ENCODE measurements at regions not wholly inside any gene's neighbourhood (a gene's known extent, or its start where the extent isn't known, plus 50 kb on each side); places are given as distances from the start of the nearest gene placed in this dataset.

GRCh38 chr16:9159839-9160550 lies 68.6 kb downstream of the HAPSTR1 start (continued):
- no peak for TF ChIP-seq ERG (CRISPR knock-in tag; IDR thresholded peaks at IDR 0.05)
- no peak for TF ChIP-seq ZBTB43 (CRISPR knock-in tag; IDR thresholded peaks at IDR 0.05)
- TF ChIP-seq CBFB (CRISPR knock-in tag; IDR thresholded peaks at IDR 0.05; ENCODE audit: low read depth), result no peak
- TF ChIP-seq TCF7 (CRISPR knock-in tag; IDR thresholded peaks at IDR 0.05; ENCODE audit: low read depth), result no peak
- TF ChIP-seq CREB1 (CRISPR knock-in tag; IDR thresholded peaks at IDR 0.05), result no peak
- no peak for TF ChIP-seq TP53 (CRISPR knock-in tag; IDR thresholded peaks at IDR 0.05)
- TF ChIP-seq MLX (CRISPR knock-in tag; IDR thresholded peaks at IDR 0.05), result no peak
- TF ChIP-seq EMX1 (CRISPR knock-in tag; IDR thresholded peaks at IDR 0.05), result no peak
- no peak for TF ChIP-seq HMGXB4 (CRISPR knock-in tag; IDR thresholded peaks at IDR 0.05)
- TF ChIP-seq KAT7 (CRISPR knock-in tag; IDR thresholded peaks at IDR 0.05; ENCODE audit: borderline replicate concordance), result no peak
- no peak for TF ChIP-seq FOXK1 (CRISPR knock-in tag; IDR thresholded peaks at IDR 0.05)
- TF ChIP-seq PREB (CRISPR knock-in tag; IDR thresholded peaks at IDR 0.05; ENCODE audit: borderline replicate concordance), result no peak
- peak; percentile 60; the same call in 1 of the 2 replicates for TF ChIP-seq GTF2I (CRISPR knock-in tag; conservative IDR thresholded peaks at IDR 0.05)
- no peak for TF ChIP-seq SMAD4 (CRISPR knock-in tag; IDR thresholded peaks at IDR 0.05)

- TF ChIP-seq ZMAT4 (CRISPR knock-in tag; IDR thresholded peaks at IDR 0.05) (no peak), ATF2 (CRISPR knock-in tag; IDR thresholded peaks at IDR 0.05; ENCODE audit: borderline replicate concordance, low read depth) (no peak), TEAD4 (CRISPR knock-in tag; IDR thresholded peaks at IDR 0.05) (no peak), STAT6 (CRISPR knock-in tag; conservative IDR thresholded peaks at IDR 0.05; ENCODE audit: low read depth) (no peak), ZNF396 (CRISPR knock-in tag; IDR thresholded peaks at IDR 0.05; ENCODE audit: borderline replicate concordance) (no peak), E2F1 (CRISPR knock-in tag; IDR thresholded peaks at IDR 0.05) (no peak), EMX1 (CRISPR knock-in tag; IDR thresholded peaks at IDR 0.05) (no peak), ATF1 (CRISPR knock-in tag; IDR thresholded peaks at IDR 0.05) (no peak)
- ATAC-seq (no peak), DNase-seq (ENCODE audit: low spot score) (no peak)
- ChIA-PET CTCF (interaction anchor here (0.7 to 3.9 kb wide), 11 partner anchors 11 to 1020 kb away, joined by 3 to 32 read pairs (median 4); no protein-coding TSS in a partner anchor), POLR2A (interaction anchor here (0.6 kb wide), 1 partner anchor 1021 kb away, joined by 3 read pairs; the partner anchor contains the start of gene GRIN2A)
- Mint-ChIP-seq H3K4me3 (0 out of 2 replicates have a peak overlapping the region, but pooled peaks have one; percentile 28), H3K27ac (no peak overlapping the region), H3K4me1 (peaks cover 25% of the 10 kb centered on the region), H3K27me3 (ENCODE audit: low read depth) (no peaks in the 10 kb centered on the region; the same call in 1 of the 2 replicates), H3K9me3 (0 out of 2 replicates have a peak, but pooled peaks cover 3% of the 10 kb centered on the region), H3K36me3 (no peaks in the 10 kb centered on the region)
Observed at GRCh38 chr16:9160551-9160911, 69.1 kb downstream of the HAPSTR1 start.

Data from WTC11 (cell line).